HG03103 (cell line): ENCODE measurements at regions not wholly inside any gene's neighbourhood (a gene's known extent, or its start where the extent isn't known, plus 50 kb on each side); places are given as distances from the start of the nearest gene placed in this dataset.
"Not testable (repeated sequence)": the region's sequence is repeated elsewhere in the genome, so short reads cannot be mapped to it uniquely, and the experiment has no call there.

Experiments used
- ATAC-seq: cut with Tn5 transposase; IDR thresholded peaks from one replicate; pipeline ENCODE4 v1.9.1; 2021; ENCODE audit warnings: low read depth; ENCODE audit not compliant: unreplicated experiment

DNA sequence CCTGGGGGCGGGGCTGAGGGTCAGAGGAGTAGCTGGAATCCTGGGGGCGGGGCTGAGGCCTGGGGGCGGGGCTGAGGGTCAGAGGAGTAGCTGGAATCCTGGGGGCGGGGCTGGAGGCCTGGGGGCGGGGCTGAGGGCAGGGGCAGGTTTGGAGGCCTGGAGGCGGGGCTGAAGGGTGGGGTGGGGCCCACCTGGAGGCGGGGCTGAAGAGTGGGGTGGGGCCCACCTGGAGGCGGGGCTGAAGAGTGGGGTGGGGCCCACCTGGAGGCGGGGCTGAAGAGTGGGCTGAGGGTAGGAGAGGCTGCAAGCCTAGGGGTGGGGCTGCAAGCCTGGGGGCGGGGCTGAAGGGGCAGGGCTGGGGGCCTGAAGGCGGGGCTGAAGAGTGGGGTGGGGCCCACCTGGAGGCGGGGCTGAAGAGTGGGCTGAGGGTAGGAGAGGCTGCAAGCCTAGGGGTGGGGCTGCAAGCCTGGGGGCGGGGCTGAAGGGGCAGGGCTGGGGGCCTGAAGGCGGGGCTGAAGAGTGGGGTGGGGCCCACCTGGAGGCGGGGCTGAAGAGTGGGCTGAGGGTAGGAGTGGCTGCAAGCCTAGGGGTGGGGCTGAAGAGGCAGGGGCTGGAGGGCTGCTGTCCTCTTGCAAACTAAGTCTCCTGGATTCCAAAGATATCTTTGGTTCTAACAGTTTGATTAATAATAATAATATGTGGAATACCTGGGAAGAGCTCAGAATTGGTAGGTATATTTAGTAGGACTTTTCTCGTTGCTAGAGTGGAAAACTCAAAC lies 1329.7 kb downstream of the BRD1 start:
- ATAC-seq, result not testable (repeated sequence)

- ATAC-seq, result no peak
Measured at GRCh38 chr22:48496987-48497650, 1330.6 kb downstream of the BRD1 start.

- ATAC-seq, result no peak
Measured at GRCh38 chr22:48496226-48496845, 1331.3 kb downstream of the BRD1 start.

DNA sequence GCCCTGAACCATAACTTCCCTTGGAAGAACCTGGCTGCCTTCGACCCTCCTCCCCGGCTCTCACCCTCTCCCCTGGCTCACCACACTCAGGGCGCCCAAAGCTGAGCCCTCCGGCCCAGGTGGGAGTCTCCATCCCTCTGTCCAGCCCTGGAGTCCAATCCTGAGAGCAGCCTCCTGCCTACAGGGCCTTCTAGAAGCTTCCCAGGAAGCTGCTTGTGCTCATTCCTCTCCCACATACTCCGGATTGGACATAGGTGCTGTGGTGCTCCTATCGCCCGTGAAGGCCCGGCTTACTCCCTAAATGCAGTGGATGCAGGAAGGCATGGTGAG lies 1332.0 kb downstream of the BRD1 start:
- ATAC-seq, result no peak

DNA sequence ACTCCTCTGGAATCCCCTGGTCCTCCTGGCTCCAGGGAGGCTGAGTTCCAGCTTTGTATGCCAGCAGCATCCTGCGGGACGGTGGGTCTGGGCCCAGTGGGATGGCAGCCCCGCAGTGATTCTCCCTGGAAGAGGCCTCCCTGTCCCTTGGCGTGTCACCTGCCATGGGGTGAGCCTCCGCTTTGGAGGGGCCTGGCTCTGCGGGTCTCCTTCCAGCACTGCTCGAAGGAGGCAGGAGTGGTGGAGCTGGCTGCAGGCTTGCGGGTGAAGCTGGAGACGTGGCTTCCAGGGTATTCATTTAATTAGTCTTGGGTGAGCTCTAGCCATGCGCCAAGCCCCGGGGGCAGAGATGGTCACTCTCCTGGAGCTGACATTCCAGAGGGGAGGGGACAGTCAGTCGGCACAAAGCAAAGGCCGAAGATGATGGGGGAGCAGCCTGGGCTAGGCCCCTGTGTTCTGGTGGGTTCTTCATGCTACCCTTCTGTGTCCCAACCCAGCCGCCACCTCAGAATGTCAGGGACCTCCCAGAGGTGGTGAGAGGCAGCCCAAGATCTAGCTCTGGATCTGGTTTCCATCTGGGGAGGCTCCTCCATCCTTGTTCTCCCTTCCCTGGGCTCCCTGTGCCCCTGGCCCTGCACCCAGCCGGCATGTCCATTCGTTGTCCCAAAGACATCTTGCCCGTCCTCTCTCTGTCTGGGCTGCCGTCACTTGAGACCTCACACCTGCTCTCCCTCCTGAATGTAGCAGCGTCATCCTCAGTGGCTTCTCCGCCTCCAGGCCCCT lies 1332.5 kb downstream of the BRD1 start:
- no peak for ATAC-seq

GRCh38 chr22:48494256-48494967 lies 1333.3 kb downstream of the BRD1 start:
- no peak for ATAC-seq

DNA sequence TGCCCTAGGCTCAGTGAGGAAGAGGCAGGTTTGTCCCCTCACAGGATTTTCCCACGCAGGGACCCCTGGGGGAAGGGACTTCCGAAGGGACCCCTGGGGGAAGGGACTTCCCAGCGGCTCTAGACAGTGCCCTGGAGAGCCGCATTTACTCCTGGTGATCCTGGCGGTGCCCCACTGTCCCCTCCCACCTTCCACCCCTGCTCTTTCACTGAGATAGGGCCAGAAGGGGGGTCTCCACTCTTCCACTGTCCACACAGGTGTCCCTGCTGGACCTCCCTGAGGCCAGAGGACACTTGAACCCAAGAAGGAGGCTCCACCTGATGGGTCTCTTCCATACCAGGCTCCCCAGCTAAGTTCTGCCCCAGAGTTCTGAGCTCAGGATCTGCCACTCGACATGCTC lies 1333.9 kb downstream of the BRD1 start:
- ATAC-seq, result no peak

- ATAC-seq, result no peak
Measured at GRCh38 chr22:48492366-48493320, 1335.0 kb downstream of the BRD1 start.

GRCh38 chr22:48491451-48491941 lies 1336.2 kb downstream of the BRD1 start:
- no peak for ATAC-seq

DNA sequence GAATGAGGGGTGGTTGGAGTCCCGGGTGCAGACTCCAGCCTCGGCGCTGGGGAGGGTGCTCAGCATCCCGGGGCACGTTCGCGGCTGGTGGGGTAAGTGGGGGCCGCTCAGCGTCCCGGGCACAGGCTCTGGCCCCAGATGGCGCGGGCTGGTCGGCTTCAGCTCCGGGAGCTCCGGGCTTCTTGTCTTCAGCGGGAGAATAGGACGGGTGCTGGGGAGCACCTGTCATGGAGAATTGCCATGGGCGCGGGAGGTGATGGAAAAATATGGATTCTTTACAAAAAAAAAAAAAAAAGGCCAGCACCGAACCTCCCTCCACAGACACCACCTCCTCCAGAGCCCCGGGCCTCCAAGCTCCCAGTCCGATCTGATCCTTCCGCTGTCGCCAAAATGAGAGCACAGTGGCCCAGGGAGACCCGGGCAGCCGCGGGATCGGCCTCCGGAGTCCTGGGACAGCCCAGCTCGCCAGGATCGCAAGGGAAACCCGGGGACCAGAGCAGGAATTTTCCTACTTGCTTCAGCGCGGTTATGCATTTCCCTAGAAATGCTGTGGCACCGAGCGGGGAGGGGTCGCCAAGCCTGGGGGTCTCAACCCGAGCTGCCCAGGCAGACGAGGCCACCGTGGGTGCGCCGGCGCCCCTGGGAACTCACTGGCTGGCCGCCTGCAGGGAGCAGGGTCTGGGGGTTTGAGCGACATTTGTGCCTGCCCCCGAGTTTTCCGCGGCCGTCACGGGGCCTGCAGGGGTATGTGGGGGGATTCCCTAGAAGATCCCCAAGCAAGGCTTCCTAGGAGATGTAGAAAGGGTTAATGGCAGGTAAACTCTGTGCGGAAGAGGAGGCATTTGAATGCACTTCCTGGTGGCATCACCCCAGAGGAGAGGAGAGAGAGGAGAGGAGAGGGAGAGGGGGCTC lies 1336.9 kb downstream of the BRD1 start:
- no peak for ATAC-seq

- ATAC-seq, result no peak
Measured at GRCh38 chr22:48489551-48490499, 1337.8 kb downstream of the BRD1 start.

DNA sequence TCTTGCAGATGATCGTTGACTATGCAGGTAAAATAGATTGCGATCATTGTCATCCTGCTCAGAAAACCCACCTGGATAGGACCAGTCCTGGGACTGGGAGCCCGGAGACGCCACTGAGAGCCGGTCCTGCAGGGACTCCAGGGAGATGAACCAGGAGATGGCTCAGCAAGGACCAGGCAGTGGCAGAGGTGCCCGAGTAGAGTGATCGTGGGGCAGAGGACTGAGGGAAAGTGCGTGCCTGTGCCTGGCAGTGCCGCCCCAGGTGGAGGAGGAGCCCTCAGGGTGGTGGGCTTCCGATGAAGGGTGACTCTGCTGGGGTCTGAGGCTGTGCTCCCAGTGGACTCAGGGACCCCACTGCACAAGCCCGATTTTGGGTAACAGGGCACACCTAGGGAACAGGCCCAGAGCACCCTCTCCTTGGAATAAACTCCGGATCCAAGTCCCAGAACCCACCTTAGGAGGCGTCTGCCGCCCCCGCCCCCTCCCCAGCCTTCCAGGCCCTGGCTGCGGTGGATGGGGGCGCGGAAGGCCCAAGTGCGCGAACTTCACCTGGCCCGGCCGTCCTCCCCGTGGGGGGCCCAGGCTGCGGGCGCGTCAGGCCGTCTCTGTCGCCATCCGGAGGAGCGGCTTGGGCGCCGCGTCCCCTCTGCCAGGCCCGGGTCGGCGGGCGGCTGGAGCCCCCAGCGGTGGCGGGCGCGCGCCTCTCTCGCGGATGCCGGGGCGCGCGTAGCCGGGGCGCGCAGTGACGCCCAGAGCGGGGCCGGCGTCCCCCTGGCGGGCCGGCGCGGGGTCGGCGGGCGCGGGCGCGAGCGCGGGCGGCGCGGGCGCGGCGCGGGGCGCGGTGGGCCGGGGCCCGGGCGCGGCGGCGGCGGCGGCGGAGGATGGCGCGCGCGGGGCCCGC lies 1338.8 kb downstream of the BRD1 start:
- no peak for ATAC-seq

- no peak for ATAC-seq
Measured at GRCh38 chr22:48488149-48488551, 1339.5 kb downstream of the BRD1 start.

DNA sequence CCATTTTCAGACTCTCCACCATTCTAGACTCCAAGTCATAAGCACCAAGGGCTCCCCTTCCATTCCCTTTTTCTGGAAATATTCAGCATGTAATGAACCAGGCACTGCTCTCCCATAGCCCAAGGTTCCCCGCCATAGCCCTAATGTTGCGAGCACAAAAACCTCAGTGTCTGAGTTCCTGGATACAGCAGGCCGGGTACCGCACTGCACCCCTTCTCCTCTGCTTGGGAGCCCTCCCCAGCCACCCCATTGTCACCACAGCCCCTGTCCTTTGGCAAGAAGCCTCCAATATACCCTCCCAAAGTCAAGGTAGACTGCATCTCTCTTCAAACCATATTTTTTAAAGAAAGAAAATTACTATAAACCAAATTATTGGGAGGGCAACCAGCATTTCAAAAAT lies 1341.1 kb downstream of the BRD1 start:
- no peak for ATAC-seq

- no peak for ATAC-seq
Measured at GRCh38 chr22:48486134-48486532, 1341.5 kb downstream of the BRD1 start.
